ENCODE measurements at regions not wholly inside any gene's neighbourhood (a gene's known extent, or its start where the extent isn't known, plus 50 kb on each side); places are given as distances from the start of the nearest gene placed in this dataset.
A peak's percentile ranks its signal among the peaks of the same experiment; 100 is the strongest.

GRCh38 chr1:19010995-19011844 lies 54.7 kb upstream of the IFFO2 start (continued):
- TF ChIP-seq SP1 (IDR thresholded peaks at IDR 0.05) (peak; percentile 68), RXRA (IDR thresholded peaks at IDR 0.05) (peak; percentile 82 to 91)
- TF ChIP-seq, protein P1, sequence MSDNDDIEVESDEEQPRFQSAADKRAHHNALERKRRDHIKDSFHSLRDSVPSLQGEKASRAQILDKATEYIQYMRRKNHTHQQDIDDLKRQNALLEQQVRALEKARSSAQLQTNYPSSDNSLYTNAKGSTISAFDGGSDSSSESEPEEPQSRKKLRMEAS (IDR thresholded peaks at IDR 0.05) = peak; percentile 30

DNA sequence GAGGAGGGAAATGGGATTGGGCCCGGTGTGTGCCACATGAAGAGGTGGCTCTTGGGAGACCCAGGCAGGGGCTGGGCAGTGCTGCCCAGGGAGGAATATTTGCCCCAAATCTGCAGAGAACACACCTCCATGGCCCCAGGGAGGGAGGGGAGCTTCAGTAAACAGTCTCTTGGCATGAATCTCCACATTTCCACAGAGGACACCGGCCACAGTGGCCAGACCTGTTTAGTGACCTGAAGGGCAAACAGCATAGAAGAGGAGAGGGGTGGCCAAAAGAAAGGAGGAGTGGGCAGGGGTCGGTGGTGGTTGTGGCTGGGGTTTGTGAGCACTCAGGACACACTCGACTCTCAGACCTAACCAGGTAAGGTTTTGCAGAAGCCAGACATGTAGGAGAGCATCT lies 54.0 kb upstream of the IFFO2 start:
- Histone ChIP-seq H3K36me3 (ENCODE audit: control insufficient read depth in 4 of 4, insufficient read depth in 3 of 4, low read depth in 1 of 4, low read length in 3 of 4) (no peaks in the 10 kb centered on the region), H3K4me1 (ENCODE audit: control insufficient read depth in 4 of 4, insufficient read depth in 4 of 4, low read length in 3 of 4) (peaks cover 17 to 80% (median 61%) of the 10 kb centered on the region in 4 donors), H3K27ac (ENCODE audit: low read depth in 1 of 2, low read length in 2 of 2) (peak overlapping the region; percentile 92), H3K9ac (ENCODE audit: low read depth in 1 of 2, low read length in 2 of 2) (no peak overlapping the region), H3K27me3 (ENCODE audit: control insufficient read depth in 4 of 4, insufficient read depth in 4 of 4, low read length in 3 of 4) (no peaks in the 10 kb centered on the region), H3K9me3 (ENCODE audit: control insufficient read depth in 4 of 4, low read length in 3 of 4) (no peaks in the 10 kb centered on the region), H3K4me3 (ENCODE audit: low read depth in 1 of 3, low read length in 3 of 3) (peak overlapping the region; percentile 2 to 34 (median 6))
- TF ChIP-seq RAD21 (IDR thresholded peaks at IDR 0.05) (peak; percentile 12 to 45), SP1 (IDR thresholded peaks at IDR 0.05) (peak; percentile 71), YY1 (IDR thresholded peaks at IDR 0.05) (peak; percentile 10), TAF1 (conservative IDR thresholded peaks at IDR 0.05) (no peak), HNF4A (conservative IDR thresholded peaks at IDR 0.05) (peak; percentile 58 to 66), FOXA2 (IDR thresholded peaks at IDR 0.05) (peak; percentile 65), RXRA (IDR thresholded peaks at IDR 0.05) (peak; percentile 74 to 80), REST (IDR thresholded peaks at IDR 0.05) (no peak)
- TF ChIP-seq, protein P2, sequence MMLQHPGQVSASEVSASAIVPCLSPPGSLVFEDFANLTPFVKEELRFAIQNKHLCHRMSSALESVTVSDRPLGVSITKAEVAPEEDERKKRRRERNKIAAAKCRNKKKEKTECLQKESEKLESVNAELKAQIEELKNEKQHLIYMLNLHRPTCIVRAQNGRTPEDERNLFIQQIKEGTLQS (IDR thresholded peaks at IDR 0.05) = no peak
- TF ChIP-seq, protein P1 (IDR thresholded peaks at IDR 0.05) = no peak
- DNase-seq (ENCODE audit: low spot score) = no peak
- WGBS = 31% methylated on average over 4 of the region's 4 CpGs

DNA sequence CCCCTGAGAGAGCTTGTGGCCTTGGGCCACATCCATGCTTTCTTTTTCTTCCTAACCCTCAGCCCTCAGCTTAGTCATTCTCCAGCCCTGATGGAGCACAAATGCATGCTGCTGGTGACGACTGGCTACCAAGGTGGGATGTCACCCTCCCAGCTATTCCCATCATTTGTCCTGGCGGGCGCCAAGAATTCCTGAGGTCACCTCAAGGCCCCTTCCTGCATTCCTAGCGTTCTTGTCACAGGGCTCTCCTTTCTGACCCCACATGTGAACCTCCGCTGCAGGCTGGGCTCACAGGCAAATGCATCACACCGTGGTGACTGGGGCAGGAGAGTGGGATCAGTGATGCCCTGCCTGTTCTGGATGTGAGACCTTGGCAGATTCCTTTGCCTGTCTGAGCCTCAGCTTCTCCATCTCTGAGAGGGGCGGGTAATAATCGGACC lies 53.4 kb upstream of the IFFO2 start:
- no peak overlapping the region for H3K9ac ChIP-seq (ENCODE audit: low read depth in 1 of 2, low read length in 2 of 2)
- peak overlapping the region; percentile 92 for H3K27ac ChIP-seq (ENCODE audit: low read depth in 1 of 2, low read length in 2 of 2)
- peaks cover 17 to 79% (median 61%) of the 10 kb centered on the region in 4 donors for H3K4me1 ChIP-seq (ENCODE audit: control insufficient read depth in 4 of 4, insufficient read depth in 4 of 4, low read length in 3 of 4)
- no peaks in the 10 kb centered on the region for H3K9me3 ChIP-seq (ENCODE audit: control insufficient read depth in 4 of 4, low read length in 3 of 4)
- H3K27me3 ChIP-seq (ENCODE audit: control insufficient read depth in 4 of 4, insufficient read depth in 4 of 4, low read length in 3 of 4) = no peaks in the 10 kb centered on the region
- no peak overlapping the region for H3K4me3 ChIP-seq (ENCODE audit: low read depth in 1 of 3, low read length in 3 of 3)
- DNase-seq (ENCODE audit: low spot score) = no peak
- H3K36me3 ChIP-seq (ENCODE audit: control insufficient read depth in 4 of 4, insufficient read depth in 3 of 4, low read depth in 1 of 4, low read length in 3 of 4) = no peaks in the 10 kb centered on the region
- WGBS = 77% methylated on average over 8 of the region's 8 CpGs
- no peak for TF ChIP-seq HNF4A (conservative IDR thresholded peaks at IDR 0.05)
- TF ChIP-seq, protein P1 (IDR thresholded peaks at IDR 0.05) = no peak
- TF ChIP-seq, protein P3, sequence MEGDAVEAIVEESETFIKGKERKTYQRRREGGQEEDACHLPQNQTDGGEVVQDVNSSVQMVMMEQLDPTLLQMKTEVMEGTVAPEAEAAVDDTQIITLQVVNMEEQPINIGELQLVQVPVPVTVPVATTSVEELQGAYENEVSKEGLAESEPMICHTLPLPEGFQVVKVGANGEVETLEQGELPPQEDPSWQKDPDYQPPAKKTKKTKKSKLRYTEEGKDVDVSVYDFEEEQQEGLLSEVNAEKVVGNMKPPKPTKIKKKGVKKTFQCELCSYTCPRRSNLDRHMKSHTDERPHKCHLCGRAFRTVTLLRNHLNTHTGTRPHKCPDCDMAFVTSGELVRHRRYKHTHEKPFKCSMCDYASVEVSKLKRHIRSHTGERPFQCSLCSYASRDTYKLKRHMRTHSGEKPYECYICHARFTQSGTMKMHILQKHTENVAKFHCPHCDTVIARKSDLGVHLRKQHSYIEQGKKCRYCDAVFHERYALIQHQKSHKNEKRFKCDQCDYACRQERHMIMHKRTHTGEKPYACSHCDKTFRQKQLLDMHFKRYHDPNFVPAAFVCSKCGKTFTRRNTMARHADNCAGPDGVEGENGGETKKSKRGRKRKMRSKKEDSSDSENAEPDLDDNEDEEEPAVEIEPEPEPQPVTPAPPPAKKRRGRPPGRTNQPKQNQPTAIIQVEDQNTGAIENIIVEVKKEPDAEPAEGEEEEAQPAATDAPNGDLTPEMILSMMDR (IDR thresholded peaks at IDR 0.05; ENCODE audit: low read depth, low read length, missing input control) = no peak
- no peak for TF ChIP-seq SP1 (IDR thresholded peaks at IDR 0.05)
- TF ChIP-seq, protein P2 (IDR thresholded peaks at IDR 0.05) = no peak
- no peak for TF ChIP-seq REST (IDR thresholded peaks at IDR 0.05)
- TF ChIP-seq HNF4G (IDR thresholded peaks at IDR 0.05) = no peak
- TF ChIP-seq NR2F2 (IDR thresholded peaks at IDR 0.05) = no peak
- no peak for TF ChIP-seq JUND (IDR thresholded peaks at IDR 0.05)
- TF ChIP-seq RXRA (IDR thresholded peaks at IDR 0.05) = no peak
- TF ChIP-seq YY1 (IDR thresholded peaks at IDR 0.05) = no peak
- no peak for TF ChIP-seq RAD21 (IDR thresholded peaks at IDR 0.05)
- no peak for TF ChIP-seq FOXA1 (IDR thresholded peaks at IDR 0.05)
- TF ChIP-seq EGR1 (IDR thresholded peaks at IDR 0.05; ENCODE audit: low read depth in 2 of 2) = no peak
